HEK293 (cell line): ENCODE measurements at regions not wholly inside any gene's neighbourhood (a gene's known extent, or its start where the extent isn't known, plus 50 kb on each side); places are given as distances from the start of the nearest gene placed in this dataset.

ENCODE experiments used
- CTCF ChIA-PET: fragments of 350-600 bp; formaldehyde crosslinking; extraction: SDS; loops from one replicate; lab custom pipeline; 2021; ENCODE audit warnings: antibody characterized with exemption; lab: Yijun Ruan, JAX
- POLR2A ChIA-PET: fragments of 300-600 bp; formaldehyde crosslinking; extraction: SDS; loops from one replicate; lab custom pipeline; 2020; ENCODE audit warnings: antibody characterized with exemption, inconsistent platforms; lab: Yijun Ruan, JAX
- H3K27ac ChIP-seq: fragments of 200-500 bp; sonication (Bioruptor generic); 2 replicates; pipeline ENCODE4 v1.5.1; 2014; ENCODE audit warnings: low read depth, low read length, control low read depth, inconsistent platforms; ENCODE audit errors: extremely low read depth
- H3K36me3 ChIP-seq, 2 experiments: fragments of 200-500 bp in 1 of 2; sonication (Bioruptor generic) in 1 of 2; 1 replicate in 1 of 2; 2 replicates in 1 of 2; pipeline ENCODE4 v1.5.1; 2014 to 2017; ENCODE audit warnings: inconsistent platforms in 2 of 2, low read length in 2 of 2; ENCODE audit not compliant: control insufficient read depth in 2 of 2, insufficient read depth in 1 of 2
- H3K4me1 ChIP-seq: fragments of 200-500 bp; sonication (Bioruptor generic); 2 replicates; pipeline ENCODE4 v1.5.1; 2014; ENCODE audit warnings: mild to moderate bottlenecking, low read length, inconsistent platforms; ENCODE audit not compliant: control insufficient read depth, insufficient read depth
- H3K4me3 ChIP-seq: 2 replicates; pipeline ENCODE4 v1.5.1; 2011; ENCODE audit warnings: low read depth, mild to moderate bottlenecking, control low read depth, low read length, moderate library complexity
- H3K9me3 ChIP-seq: fragments of 200-500 bp; sonication (Bioruptor generic); 2 replicates; pipeline ENCODE4 v1.5.1; 2014; ENCODE audit warnings: low read depth, low read length, inconsistent platforms; ENCODE audit not compliant: control insufficient read depth, insufficient read depth
- ATF2 ChIP-seq: fragments of 450-650 bp; formaldehyde crosslinking; IDR thresholded peaks from 2 replicates; pipeline ENCODE4 v1.5.1; 2016; ENCODE audit warnings: missing biosample characterization, missing genetic modification characterization, low read depth
- ELK4 ChIP-seq: IDR thresholded peaks from 2 replicates; pipeline ENCODE4 v1.6.1; 2011; ENCODE audit warnings: mild to moderate bottlenecking, low read depth, low read length, borderline replicate concordance
- INSM2 ChIP-seq: fragments of 450-650 bp; formaldehyde crosslinking; IDR thresholded peaks from 2 replicates; pipeline ENCODE4 v1.5.1; 2016; ENCODE audit warnings: missing biosample characterization, missing genetic modification characterization
- KLF8 ChIP-seq: fragments of 450-650 bp; formaldehyde crosslinking; IDR thresholded peaks from 2 replicates; pipeline ENCODE4 v1.5.1; 2016; ENCODE audit warnings: missing biosample characterization, missing genetic modification characterization
- MEIS1 ChIP-seq: sonication (generic); formaldehyde crosslinking; IDR thresholded peaks from 2 replicates; pipeline ENCODE4 v1.8.1; 2022; ENCODE audit warnings: missing genetic modification reagents, mild to moderate bottlenecking, borderline replicate concordance
- MYNN ChIP-seq: fragments of 450-650 bp; formaldehyde crosslinking; IDR thresholded peaks from 2 replicates; pipeline ENCODE4 v1.5.1; 2016; ENCODE audit warnings: missing biosample characterization, missing genetic modification characterization, borderline replicate concordance
- ZBTB10 ChIP-seq: fragments of 450-650 bp; formaldehyde crosslinking; IDR thresholded peaks from 2 replicates; pipeline ENCODE4 v1.5.1; 2016; ENCODE audit warnings: missing biosample characterization, missing genetic modification characterization
- ZNF18 ChIP-seq: fragments of 450-650 bp; formaldehyde crosslinking; IDR thresholded peaks from 2 replicates; pipeline ENCODE4 v1.5.1; 2016; ENCODE audit warnings: missing biosample characterization, missing genetic modification characterization
- ZNF19 ChIP-seq: fragments of 450-650 bp; formaldehyde crosslinking; IDR thresholded peaks from 2 replicates; pipeline ENCODE4; 2016; ENCODE audit warnings: missing biosample characterization, missing genetic modification characterization, low read depth
- ZNF202 ChIP-seq: fragments of 450-650 bp; formaldehyde crosslinking; IDR thresholded peaks from 2 replicates; pipeline ENCODE4 v1.5.1; 2016; ENCODE audit warnings: missing biosample characterization, missing genetic modification characterization, borderline replicate concordance
- ZNF239 ChIP-seq: fragments of 450-650 bp; formaldehyde crosslinking; IDR thresholded peaks from 2 replicates; pipeline ENCODE4 v1.5.1; 2016; ENCODE audit warnings: missing biosample characterization, missing genetic modification characterization
- ZNF391 ChIP-seq: fragments of 450-650 bp; formaldehyde crosslinking; IDR thresholded peaks from 2 replicates; pipeline ENCODE4 v1.5.1; 2016; ENCODE audit warnings: low read depth, missing biosample characterization, missing genetic modification characterization, borderline replicate concordance
- ZNF416 ChIP-seq: fragments of 450-650 bp; formaldehyde crosslinking; IDR thresholded peaks from 2 replicates; pipeline ENCODE4 v1.5.1; 2016; ENCODE audit warnings: missing biosample characterization, missing genetic modification characterization
- ZNF585B ChIP-seq: fragments of 450-650 bp; formaldehyde crosslinking; IDR thresholded peaks from 2 replicates; pipeline ENCODE4 v1.5.1; 2016; ENCODE audit warnings: missing biosample characterization, missing genetic modification characterization
- ZNF639 ChIP-seq: fragments of 450-650 bp; formaldehyde crosslinking; IDR thresholded peaks from 2 replicates; pipeline ENCODE4 v1.5.1; 2016; ENCODE audit warnings: missing biosample characterization, missing genetic modification characterization
- ZNF777 ChIP-seq: fragments of 450-650 bp; formaldehyde crosslinking; IDR thresholded peaks from 2 replicates; pipeline ENCODE4 v1.5.1; 2017; ENCODE audit warnings: missing biosample characterization, missing genetic modification characterization, borderline replicate concordance

GRCh38 chr16:79929260-79929965 lies 328.9 kb upstream of the MAF start (continued):
- TF ChIP-seq MEIS1 (CRISPR knock-in tag) (no peak), ZNF416 (tag by site-specific recombination) (no peak)
- TF ChIP-seq, all 188 proteins: peak for 0

- Histone ChIP-seq H3K9me3 (no peaks in the 10 kb centered on the region), H3K36me3 (no peaks in the 10 kb centered on the region), H3K4me3 (no peak overlapping the region)
- POLR2A ChIA-PET: no interaction called here
- TF ChIP-seq ZNF585B (tag by site-specific recombination): no peak
- no peak for TF ChIP-seq ZNF239
- TF ChIP-seq ZNF391 (tag by site-specific recombination): no peak
- no peak for TF ChIP-seq MYNN (tag by site-specific recombination)
- no peak for TF ChIP-seq ZNF18
- no peak for TF ChIP-seq KLF8
- no peak for TF ChIP-seq ZNF19 (tag by site-specific recombination)
- TF ChIP-seq ZBTB10 (tag by site-specific recombination): no peak
- TF ChIP-seq ZNF777: no peak
- no peak for TF ChIP-seq ZNF202 (tag by site-specific recombination)
- no peak for TF ChIP-seq ZNF639 (tag by site-specific recombination)
- no peak for TF ChIP-seq ELK4
- no peak for TF ChIP-seq ATF2 (tag by site-specific recombination)
- no peak for TF ChIP-seq INSM2 (tag by site-specific recombination)
- TF ChIP-seq, all 188 proteins: peak for 0
- CTCF ChIA-PET: interaction anchor here (0.6 to 0.7 kb wide), 2 partner anchors 539 to 600 kb away, joined by 3 to 5 read pairs; no protein-coding TSS in a partner anchor
- Histone ChIP-seq H3K4me1 (no peaks in the 10 kb centered on the region), H3K27ac (no peak overlapping the region)
Observed at GRCh38 chr16:79928142-79928873, 327.8 kb upstream of the MAF start.
